DND-41 (cell line): ENCODE measurements at regions not wholly inside any gene's neighbourhood (a gene's known extent, or its start where the extent isn't known, plus 50 kb on each side); places are given as distances from the start of the nearest gene placed in this dataset.
"Not testable (repeated sequence)": the region's sequence is repeated elsewhere in the genome, so short reads cannot be mapped to it uniquely, and the experiment has no call there.

Experiments
- ATAC-seq: fragments of 200-7000 bp; cut with Tn5 transposase; 3 replicates; pipeline ENCODE4 v1.9.1; 2021; ENCODE audit warnings: low read depth; ENCODE audit not compliant: insufficient read depth
- DNase-seq: peaks from one replicate; pipeline ENCODE4 v3.0.0-alpha.2; 2020
- H2AFZ ChIP-seq: 2 replicates; pipeline ENCODE4 v1.6.0; 2012; ENCODE audit warnings: low read depth, low read length
- H3K27ac ChIP-seq: 2 replicates; pipeline ENCODE4 v1.5.1; 2012; ENCODE audit warnings: low read length, inconsistent platforms
- H3K27me3 ChIP-seq: fragments of 200-600 bp; sonication (generic); 2 replicates; pipeline ENCODE4 v1.6.0; 2012; ENCODE audit warnings: low read length, mild to moderate bottlenecking, inconsistent platforms; ENCODE audit not compliant: insufficient read depth, poor library complexity
- H3K36me3 ChIP-seq: 2 replicates; pipeline ENCODE4 v1.5.1; 2012; ENCODE audit warnings: low read length, inconsistent platforms; ENCODE audit not compliant: insufficient read depth
- H3K4me1 ChIP-seq: 2 replicates; pipeline ENCODE4 v1.5.1; 2012; ENCODE audit warnings: mild to moderate bottlenecking, low read length; ENCODE audit not compliant: insufficient read depth
- H3K4me2 ChIP-seq: 2 replicates; pipeline ENCODE4 v1.6.0; 2012; ENCODE audit warnings: mild to moderate bottlenecking, moderate library complexity, low read length, inconsistent platforms; ENCODE audit not compliant: insufficient read depth
- H3K4me3 ChIP-seq, 2 experiments: fragments of 200-600 bp in 1 of 2; shearing (Covaris generic) in 1 of 2; 2 replicates each; pipeline ENCODE4 v1.5.1; 2012 to 2016; ENCODE audit warnings: inconsistent platforms in 2 of 2, low read length in 2 of 2, mild to moderate bottlenecking in 2 of 2, low read depth in 1 of 2, moderate library complexity in 1 of 2
- H3K79me2 ChIP-seq: 2 replicates; pipeline ENCODE4 v1.6.0; 2012; ENCODE audit warnings: low read length, inconsistent platforms; ENCODE audit not compliant: insufficient read depth
- H3K9ac ChIP-seq: 2 replicates; pipeline ENCODE4 v1.6.0; 2012; ENCODE audit warnings: low read depth, mild to moderate bottlenecking, inconsistent platforms, low read length, moderate library complexity
- H3K9me3 ChIP-seq: 2 replicates; pipeline ENCODE4 v1.5.1; 2012; ENCODE audit warnings: low read length, moderate library complexity, mild to moderate bottlenecking, inconsistent platforms; ENCODE audit not compliant: insufficient read depth, severe bottlenecking
- H4K20me1 ChIP-seq: 2 replicates; pipeline ENCODE4 v1.6.0; 2012; ENCODE audit warnings: low read length; ENCODE audit not compliant: insufficient read depth
- EZH2 ChIP-seq: IDR thresholded peaks from 3 replicates; pipeline ENCODE4 v1.6.1; 2012; ENCODE audit warnings: borderline replicate concordance, low read depth, mild to moderate bottlenecking, moderate library complexity, low read length, inconsistent platforms; ENCODE audit not compliant: severe bottlenecking
- TF ChIP-seq, protein P1 (sequence below): IDR thresholded peaks from 2 replicates; pipeline ENCODE4 v1.5.1; 2012; ENCODE audit warnings: borderline replicate concordance, low read length, moderate library complexity, mild to moderate bottlenecking; ENCODE audit not compliant: poor library complexity, severe bottlenecking; ENCODE audit errors: extremely low read depth

DNA sequence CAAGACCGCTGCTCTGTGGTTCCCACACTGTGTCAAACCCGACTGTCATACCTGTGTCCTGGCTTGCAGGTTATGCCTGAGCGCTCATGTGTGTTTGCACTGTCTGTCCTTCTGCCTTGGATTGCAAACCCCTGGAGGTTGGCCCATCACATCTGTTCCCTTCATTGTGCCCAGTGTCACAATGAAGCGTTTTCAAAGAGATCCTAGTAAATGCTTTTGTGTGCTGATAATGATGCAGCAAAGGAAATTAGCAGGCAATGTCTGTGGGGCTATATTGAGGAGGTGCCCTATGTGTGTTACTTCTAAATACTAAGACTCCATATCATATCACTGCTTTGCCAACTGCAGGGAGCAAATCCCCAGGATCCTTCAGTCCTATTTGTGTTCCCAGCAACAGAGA lies 424.4 kb upstream of the NFIA start:
- Histone ChIP-seq H3K79me2 (no peaks in the 10 kb centered on the region), H3K4me3 (no peak overlapping the region), H3K9ac (no peak overlapping the region), H3K4me1 (no peaks in the 10 kb centered on the region), H4K20me1 (no peaks in the 10 kb centered on the region), H3K9me3 (no peaks in the 10 kb centered on the region), H3K27ac (no peak overlapping the region), H3K27me3 (no peaks in the 10 kb centered on the region), H3K4me2 (no peak overlapping the region), H3K36me3 (no peaks in the 10 kb centered on the region), H2AFZ (no peak overlapping the region)
- no peak for TF ChIP-seq EZH2
- TF ChIP-seq, protein P1, sequence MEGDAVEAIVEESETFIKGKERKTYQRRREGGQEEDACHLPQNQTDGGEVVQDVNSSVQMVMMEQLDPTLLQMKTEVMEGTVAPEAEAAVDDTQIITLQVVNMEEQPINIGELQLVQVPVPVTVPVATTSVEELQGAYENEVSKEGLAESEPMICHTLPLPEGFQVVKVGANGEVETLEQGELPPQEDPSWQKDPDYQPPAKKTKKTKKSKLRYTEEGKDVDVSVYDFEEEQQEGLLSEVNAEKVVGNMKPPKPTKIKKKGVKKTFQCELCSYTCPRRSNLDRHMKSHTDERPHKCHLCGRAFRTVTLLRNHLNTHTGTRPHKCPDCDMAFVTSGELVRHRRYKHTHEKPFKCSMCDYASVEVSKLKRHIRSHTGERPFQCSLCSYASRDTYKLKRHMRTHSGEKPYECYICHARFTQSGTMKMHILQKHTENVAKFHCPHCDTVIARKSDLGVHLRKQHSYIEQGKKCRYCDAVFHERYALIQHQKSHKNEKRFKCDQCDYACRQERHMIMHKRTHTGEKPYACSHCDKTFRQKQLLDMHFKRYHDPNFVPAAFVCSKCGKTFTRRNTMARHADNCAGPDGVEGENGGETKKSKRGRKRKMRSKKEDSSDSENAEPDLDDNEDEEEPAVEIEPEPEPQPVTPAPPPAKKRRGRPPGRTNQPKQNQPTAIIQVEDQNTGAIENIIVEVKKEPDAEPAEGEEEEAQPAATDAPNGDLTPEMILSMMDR = no peak
- DNase-seq (no peak), ATAC-seq (no peak)

DNA sequence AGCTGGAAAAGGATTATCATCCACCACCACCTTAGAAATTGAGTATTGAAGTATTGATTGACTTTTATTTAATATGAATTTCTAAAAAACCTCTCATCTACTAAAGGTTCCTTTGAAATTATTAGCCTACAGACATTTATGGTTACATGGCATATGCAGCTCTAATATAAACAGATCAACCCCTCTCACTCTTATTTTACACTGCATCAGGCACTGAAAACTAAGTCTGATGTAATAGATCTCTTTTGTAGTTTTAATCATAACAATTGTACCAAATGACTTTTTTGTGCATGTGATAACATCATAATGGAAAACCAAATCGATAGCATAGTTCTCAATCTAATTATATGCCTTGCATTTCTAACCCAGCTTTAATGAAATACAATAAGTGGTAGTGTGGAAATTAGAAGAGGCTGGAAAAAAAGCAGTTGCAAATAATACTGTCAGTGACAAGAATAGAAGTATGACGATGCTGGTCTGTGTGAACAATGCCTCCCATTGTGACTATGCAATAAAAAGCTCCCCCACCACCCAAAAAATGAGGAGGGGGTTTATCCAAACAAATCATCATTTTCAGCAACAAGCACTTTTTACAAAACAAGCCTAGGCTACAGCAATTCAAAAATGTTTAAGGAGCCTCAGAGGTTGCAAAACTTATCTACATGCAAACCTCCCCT lies 426.5 kb upstream of the NFIA start:
- no peaks in the 10 kb centered on the region for H3K36me3 ChIP-seq
- no peaks in the 10 kb centered on the region for H3K79me2 ChIP-seq
- no peak overlapping the region for H3K4me3 ChIP-seq
- H3K4me1 ChIP-seq = no peaks in the 10 kb centered on the region
- no peak for TF ChIP-seq EZH2
- TF ChIP-seq, protein P1 = no peak
- no peak for ATAC-seq
- H3K9ac ChIP-seq = no peak overlapping the region
- no peaks in the 10 kb centered on the region for H4K20me1 ChIP-seq
- H3K9me3 ChIP-seq = no peaks in the 10 kb centered on the region
- no peak overlapping the region for H2AFZ ChIP-seq
- H3K4me2 ChIP-seq = no peak overlapping the region
- no peak overlapping the region for H3K27ac ChIP-seq
- H3K27me3 ChIP-seq = no peaks in the 10 kb centered on the region
- DNase-seq = no peak

DNA sequence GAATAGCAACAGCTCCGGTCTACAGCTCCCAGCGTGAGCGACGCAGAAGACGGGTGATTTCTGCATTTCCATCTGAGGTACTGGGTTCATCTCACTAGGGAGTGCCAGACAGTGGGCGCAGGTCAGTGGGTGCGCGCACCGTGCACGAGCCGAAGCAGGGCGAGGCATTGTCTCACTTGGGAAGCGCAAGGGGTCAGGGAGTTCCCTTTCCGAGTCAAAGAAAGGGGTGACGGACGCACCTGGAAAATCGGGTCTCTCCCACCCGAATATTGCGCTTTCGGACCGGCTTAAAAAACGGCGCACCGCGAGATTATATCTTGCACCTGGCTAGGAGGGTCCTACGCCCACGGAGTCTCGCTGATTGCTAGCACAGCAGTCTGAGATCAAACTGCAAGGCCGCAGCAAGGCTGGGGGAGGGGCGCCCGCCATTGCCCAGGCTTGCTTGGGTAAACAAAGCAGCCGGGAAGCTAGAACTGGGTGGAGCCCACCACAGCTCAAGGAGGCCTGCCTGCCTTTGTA lies 442.3 kb upstream of the NFIA start:
- H3K27me3 ChIP-seq, H3K4me1 ChIP-seq, H3K79me2 ChIP-seq, H3K27ac ChIP-seq, H3K4me2 ChIP-seq, H3K36me3 ChIP-seq, DNase-seq, H4K20me1 ChIP-seq, H3K9me3 ChIP-seq, H3K4me3 ChIP-seq, H2AFZ ChIP-seq, ATAC-seq, H3K9ac ChIP-seq: not testable (repeated sequence)

DNA sequence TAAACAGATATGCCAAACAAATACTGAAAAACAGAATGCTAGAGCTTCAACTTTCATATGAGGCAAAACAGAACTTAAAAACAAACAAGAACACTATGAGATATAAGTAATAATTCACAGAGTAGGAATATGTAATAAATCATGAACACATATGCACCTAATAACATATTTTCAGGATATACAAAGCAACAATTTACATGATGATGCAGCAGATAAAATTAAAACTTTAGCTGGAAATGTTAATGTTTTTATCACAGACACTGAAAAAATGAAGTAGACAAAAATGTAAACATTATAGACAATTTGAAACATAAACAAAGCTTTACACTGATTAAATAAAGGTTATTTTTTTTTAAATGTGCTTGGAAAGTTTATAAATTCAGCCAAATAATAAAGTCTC lies 443.1 kb upstream of the NFIA start:
- no peak for ATAC-seq
- Histone ChIP-seq H3K9me3 (no peaks in the 10 kb centered on the region), H4K20me1 (no peaks in the 10 kb centered on the region), H3K4me2 (no peak overlapping the region), H3K4me1 (no peaks in the 10 kb centered on the region), H3K79me2 (no peaks in the 10 kb centered on the region), H3K9ac (no peak overlapping the region), H3K36me3 (no peaks in the 10 kb centered on the region), H2AFZ (no peak overlapping the region), H3K27me3 (no peaks in the 10 kb centered on the region), H3K4me3 (no peak overlapping the region), H3K27ac (no peak overlapping the region)
- TF ChIP-seq EZH2 = no peak
- TF ChIP-seq, protein P1 = no peak
- DNase-seq = no peak
